CD4-positive, alpha-beta T cell (primary cell): ENCODE measurements at regions not wholly inside any gene's neighbourhood (a gene's known extent, or its start where the extent isn't known, plus 50 kb on each side); places are given as distances from the start of the nearest gene placed in this dataset.

Experiments
- ATAC-seq: fragments of 200-7000 bp; cut with Tn5 transposase; one replicate; pipeline ENCODE4 v1.10.0; 2022; ENCODE audit warnings: mild to moderate bottlenecking; ENCODE audit not compliant: poor library complexity
- CTCF ChIA-PET: fragments of 350-600 bp; sonication (Branson Sonifier 250); formaldehyde crosslinking; loops from one replicate; lab custom pipeline; 2021; ENCODE audit warnings: antibody characterized with exemption, inconsistent platforms; lab: Charles Lee
- POLR2A ChIA-PET: fragments of 350-600 bp; sonication (Branson Sonifier 250); formaldehyde crosslinking; loops from one replicate; lab custom pipeline; 2021; ENCODE audit warnings: antibody characterized with exemption, inconsistent platforms; lab: Charles Lee
- DNase-seq, 14 experiments: peaks; one replicate each; pipeline ENCODE4 v3.0.0-alpha.2; 2013 to 2020; ENCODE audit warnings: mixed read lengths in 2 of 14
- H3K27ac ChIP-seq, 2 donors: one replicate each; pipeline versions ENCODE4 v1.5.1 to v1.7.0; 2013; ENCODE audit warnings: low read length in 2 of 2, low read depth in 1 of 2, mild to moderate bottlenecking in 1 of 2
- H3K27me3 ChIP-seq, 2 experiments: 1 replicate in 1 of 2; 2 replicates in 1 of 2; pipeline versions ENCODE4 v1.6.1 to v1.7.0; 2013; ENCODE audit warnings: low read length in 2 of 2, control low read depth in 1 of 2, mild to moderate bottlenecking in 1 of 2, moderate library complexity in 1 of 2; ENCODE audit not compliant: insufficient read depth in 2 of 2, control insufficient read depth in 1 of 2
- H3K36me3 ChIP-seq: one replicate; pipeline ENCODE4 v1.6.1; 2013; ENCODE audit warnings: low read length, control low read depth; ENCODE audit not compliant: insufficient read depth
- H3K4me1 ChIP-seq: one replicate; pipeline ENCODE4 v1.6.1; 2013; ENCODE audit warnings: low read length, control low read depth; ENCODE audit not compliant: insufficient read depth
- H3K4me3 ChIP-seq: one replicate; pipeline ENCODE4 v1.5.1; 2013; ENCODE audit warnings: mild to moderate bottlenecking, low read length, moderate library complexity
- H3K9me3 ChIP-seq, 2 experiments: 1 replicate in 1 of 2; 2 replicates in 1 of 2; pipeline versions ENCODE4 v1.6.1 to v1.7.0; 2013; ENCODE audit warnings: low read length in 2 of 2, mild to moderate bottlenecking in 2 of 2, control low read depth in 1 of 2, moderate library complexity in 1 of 2; ENCODE audit not compliant: control insufficient read depth in 1 of 2, insufficient read depth in 1 of 2
- H3K27ac Mint-ChIP-seq: one replicate; pipeline ENCODE4 v1.8.0; 2020; ENCODE audit warnings: mixed read lengths
- H3K27me3 Mint-ChIP-seq: one replicate; pipeline ENCODE4 v1.8.0; 2021; ENCODE audit warnings: mixed read lengths
- H3K36me3 Mint-ChIP-seq: one replicate; pipeline ENCODE4 v1.8.0; 2021; ENCODE audit warnings: low read depth, mixed read lengths
- H3K4me1 Mint-ChIP-seq: one replicate; pipeline ENCODE4 v1.8.0; 2021; ENCODE audit warnings: low read depth, mixed read lengths
- H3K4me3 Mint-ChIP-seq: one replicate; pipeline ENCODE4 v1.8.0; 2020; ENCODE audit warnings: mild to moderate bottlenecking, mixed read lengths
- H3K9me3 Mint-ChIP-seq: one replicate; pipeline ENCODE4 v1.8.0; 2020; ENCODE audit warnings: mixed read lengths
- intact Hi-C, 2 experiments: fragments of 100-400 bp; cut with DNase I in 1 of 2; cut with micrococcal nuclease in 1 of 2; formaldehyde crosslinking; loops; one replicate each; pipeline versions ENCODE4 v1.15.1 to v1.9.0; 2023 to 2025; cut with DNase I, micrococcal nuclease
- TF ChIP-seq, protein P1 (sequence below): fragments of 200-600 bp; IDR thresholded peaks from one replicate; pipeline ENCODE4 v1.8.0; 2022; ENCODE audit warnings: antibody characterized with exemption, mild to moderate bottlenecking

DNA sequence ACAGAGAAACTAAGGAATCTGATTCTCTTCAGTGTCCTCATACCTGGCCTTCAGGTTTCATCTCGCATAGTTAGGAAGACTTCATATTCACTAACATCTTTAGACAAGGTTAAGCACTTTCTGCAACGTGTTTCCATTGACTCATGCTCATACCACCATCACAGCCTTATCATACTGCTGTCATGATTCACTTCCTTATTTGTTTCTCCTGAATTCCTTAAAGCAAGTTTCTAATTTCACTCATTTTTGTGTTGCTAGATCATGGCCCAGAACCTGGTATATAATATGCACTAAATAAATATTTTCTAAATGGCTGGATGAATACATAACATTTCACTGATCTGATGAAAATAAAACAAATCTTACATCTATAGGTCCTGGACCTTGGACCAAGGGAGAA is 472.9 kb downstream of the PRELID2 start:
- DNase-seq (no peak), ATAC-seq (no peak)
- Histone ChIP-seq H3K27me3 (no peaks in the 10 kb centered on the region), H3K36me3 (no peaks in the 10 kb centered on the region), H3K27ac (no peak overlapping the region), H3K4me3 (no peak overlapping the region), H3K9me3 (peaks cover 0 to 6% of the 10 kb centered on the region in 2 experiments), H3K4me1 (no peaks in the 10 kb centered on the region)
- Mint-ChIP-seq H3K36me3 (no peaks in the 10 kb centered on the region), H3K27ac (no peak overlapping the region), H3K4me1 (no peaks in the 10 kb centered on the region), H3K9me3 (peaks cover 5% of the 10 kb centered on the region), H3K27me3 (no peaks in the 10 kb centered on the region), H3K4me3 (no peak overlapping the region)
- ChIA-PET CTCF (no interaction called here), POLR2A (no interaction called here)
- intact Hi-C loops: no loop called here
- TF ChIP-seq, protein P1, sequence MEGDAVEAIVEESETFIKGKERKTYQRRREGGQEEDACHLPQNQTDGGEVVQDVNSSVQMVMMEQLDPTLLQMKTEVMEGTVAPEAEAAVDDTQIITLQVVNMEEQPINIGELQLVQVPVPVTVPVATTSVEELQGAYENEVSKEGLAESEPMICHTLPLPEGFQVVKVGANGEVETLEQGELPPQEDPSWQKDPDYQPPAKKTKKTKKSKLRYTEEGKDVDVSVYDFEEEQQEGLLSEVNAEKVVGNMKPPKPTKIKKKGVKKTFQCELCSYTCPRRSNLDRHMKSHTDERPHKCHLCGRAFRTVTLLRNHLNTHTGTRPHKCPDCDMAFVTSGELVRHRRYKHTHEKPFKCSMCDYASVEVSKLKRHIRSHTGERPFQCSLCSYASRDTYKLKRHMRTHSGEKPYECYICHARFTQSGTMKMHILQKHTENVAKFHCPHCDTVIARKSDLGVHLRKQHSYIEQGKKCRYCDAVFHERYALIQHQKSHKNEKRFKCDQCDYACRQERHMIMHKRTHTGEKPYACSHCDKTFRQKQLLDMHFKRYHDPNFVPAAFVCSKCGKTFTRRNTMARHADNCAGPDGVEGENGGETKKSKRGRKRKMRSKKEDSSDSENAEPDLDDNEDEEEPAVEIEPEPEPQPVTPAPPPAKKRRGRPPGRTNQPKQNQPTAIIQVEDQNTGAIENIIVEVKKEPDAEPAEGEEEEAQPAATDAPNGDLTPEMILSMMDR: no peak

DNA sequence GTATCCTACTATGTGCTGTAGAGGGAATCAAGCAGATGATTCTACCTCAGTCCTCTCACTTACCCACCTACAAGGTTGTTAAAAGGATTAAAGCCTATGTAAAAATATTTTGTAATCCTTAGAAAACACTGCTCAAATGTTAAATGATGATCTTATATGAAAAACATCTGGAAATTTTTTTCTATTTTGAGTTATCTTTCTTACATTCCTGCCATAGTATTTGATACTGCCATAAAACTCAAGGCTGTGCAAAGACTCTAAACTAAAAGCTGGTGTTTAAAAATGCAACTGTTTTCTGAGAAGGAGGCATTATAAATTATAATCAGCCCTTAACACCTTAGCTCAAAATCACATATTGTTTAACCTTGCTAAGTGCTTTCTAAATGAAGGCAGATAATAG is 474.2 kb downstream of the PRELID2 start:
- H3K27ac Mint-ChIP-seq: no peak overlapping the region
- POLR2A ChIA-PET: no interaction called here
- TF ChIP-seq, protein P1: no peak
- Histone ChIP-seq H3K27me3 (no peaks in the 10 kb centered on the region), H3K27ac (no peak overlapping the region), H3K9me3 (peaks cover 0 to 6% of the 10 kb centered on the region in 2 experiments), H3K4me3 (no peak overlapping the region), H3K36me3 (no peaks in the 10 kb centered on the region), H3K4me1 (no peaks in the 10 kb centered on the region)
- H3K4me1 Mint-ChIP-seq: no peaks in the 10 kb centered on the region
- no peak overlapping the region for H3K4me3 Mint-ChIP-seq
- CTCF ChIA-PET: no interaction called here
- intact Hi-C loops: no loop called here
- no peaks in the 10 kb centered on the region for H3K36me3 Mint-ChIP-seq
- DNase-seq (no peak), ATAC-seq (no peak)
- H3K27me3 Mint-ChIP-seq: no peaks in the 10 kb centered on the region
- H3K9me3 Mint-ChIP-seq: peaks cover 5% of the 10 kb centered on the region

DNA sequence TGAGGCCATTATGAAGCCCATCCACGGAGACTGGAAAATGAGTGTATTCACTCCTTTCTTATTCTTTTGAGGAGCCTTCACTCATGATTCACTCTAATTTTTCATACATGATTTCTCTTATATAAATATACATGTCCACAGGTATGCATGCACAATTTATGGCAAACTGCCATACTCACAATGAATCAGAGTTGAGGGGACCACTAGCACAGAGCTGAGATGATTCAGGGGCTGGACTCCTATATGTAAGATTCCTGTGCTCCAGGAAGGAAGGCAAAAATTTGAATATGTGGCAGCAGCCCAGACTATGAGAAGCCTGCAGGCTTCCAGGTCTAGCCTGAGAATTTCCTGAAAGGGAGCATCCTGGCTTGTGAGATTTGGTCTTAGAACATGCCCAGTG is 484.6 kb downstream of the PRELID2 start:
- intact Hi-C loops: no loop called here
- Mint-ChIP-seq H3K36me3 (no peaks in the 10 kb centered on the region), H3K27me3 (no peaks in the 10 kb centered on the region), H3K4me1 (no peaks in the 10 kb centered on the region), H3K9me3 (peaks cover 10% of the 10 kb centered on the region), H3K4me3 (no peak overlapping the region), H3K27ac (no peak overlapping the region)
- H3K9me3 ChIP-seq: peaks cover 0 to 5% of the 10 kb centered on the region in 2 experiments
- DNase-seq (no peak), ATAC-seq (no peak)
- ChIA-PET POLR2A (no interaction called here), CTCF (no interaction called here)
- no peaks in the 10 kb centered on the region for H3K4me1 ChIP-seq
- TF ChIP-seq, protein P1: no peak
- H3K27me3 ChIP-seq: no peaks in the 10 kb centered on the region
- H3K4me3 ChIP-seq: no peak overlapping the region
- H3K27ac ChIP-seq: no peak overlapping the region
- no peaks in the 10 kb centered on the region for H3K36me3 ChIP-seq
